ENCODE measurements at regions not wholly inside any gene's neighbourhood (a gene's known extent, or its start where the extent isn't known, plus 50 kb on each side); places are given as distances from the start of the nearest gene placed in this dataset.

- H3K4me3 ChIP-seq (ENCODE audit: insufficient read depth, low read depth, low read length) = no peak overlapping the region
- no peak for DNase-seq (ENCODE audit: low read depth)
- Mint-ChIP-seq H3K27me3 (ENCODE audit: low read depth, unreplicated experiment) (peaks cover 2% of the 10 kb centered on the region), H3K4me3 (ENCODE audit: unreplicated experiment) (no peak overlapping the region), H3K4me1 (ENCODE audit: low read depth, unreplicated experiment) (no peaks in the 10 kb centered on the region), H3K27ac (ENCODE audit: unreplicated experiment) (no peak overlapping the region), H3K36me3 (ENCODE audit: low read depth, unreplicated experiment) (no peaks in the 10 kb centered on the region), H3K9me3 (ENCODE audit: unreplicated experiment) (peaks cover 2% of the 10 kb centered on the region)
- no peak for FAIRE-seq
- H3K9ac ChIP-seq (ENCODE audit: low read length) = no peak overlapping the region
- H3K27ac ChIP-seq (ENCODE audit: low read depth, low read length) = no peak overlapping the region
- no peak overlapping the region for H3K4me2 ChIP-seq (ENCODE audit: low read length)
- no peaks in the 10 kb centered on the region for H4K20me1 ChIP-seq (ENCODE audit: insufficient read depth, low read length)
- no peak overlapping the region for H2AFZ ChIP-seq (ENCODE audit: low read depth, low read length)
- H3K4me1 ChIP-seq (ENCODE audit: insufficient read depth, low read length) = no peaks in the 10 kb centered on the region
- no peaks in the 10 kb centered on the region for H3K27me3 ChIP-seq (ENCODE audit: insufficient read depth, low read length)
- H3K79me2 ChIP-seq (ENCODE audit: insufficient read depth, low read length) = no peaks in the 10 kb centered on the region
- no peaks in the 10 kb centered on the region for H3K36me3 ChIP-seq (ENCODE audit: insufficient read depth, low read length)
- no peaks in the 10 kb centered on the region for H3K9me3 ChIP-seq (ENCODE audit: insufficient read depth, low read depth, low read length)
- TF ChIP-seq EZH2 (IDR thresholded peaks at IDR 0.05; ENCODE audit: insufficient read depth, low read length) (no peak), CTCF (IDR thresholded peaks at IDR 0.05; ENCODE audit: insufficient read depth, low read depth, low read length) (no peak)
Measured at GRCh38 chr9:7478646-7479045, 320.9 kb downstream of the DMAC1 start.

- Histone ChIP-seq H3K27me3 (ENCODE audit: insufficient read depth, low read length) (no peaks in the 10 kb centered on the region), H3K4me3 (ENCODE audit: insufficient read depth, low read depth, low read length) (no peak overlapping the region), H2AFZ (ENCODE audit: low read depth, low read length) (no peak overlapping the region), H3K4me2 (ENCODE audit: low read length) (no peak overlapping the region), H3K9ac (ENCODE audit: low read length) (no peak overlapping the region), H4K20me1 (ENCODE audit: insufficient read depth, low read length) (no peaks in the 10 kb centered on the region), H3K9me3 (ENCODE audit: insufficient read depth, low read depth, low read length) (no peaks in the 10 kb centered on the region), H3K27ac (ENCODE audit: low read depth, low read length) (no peak overlapping the region), H3K36me3 (ENCODE audit: insufficient read depth, low read length) (no peaks in the 10 kb centered on the region), H3K4me1 (ENCODE audit: insufficient read depth, low read length) (no peaks in the 10 kb centered on the region), H3K79me2 (ENCODE audit: insufficient read depth, low read length) (no peaks in the 10 kb centered on the region)
- Mint-ChIP-seq H3K36me3 (ENCODE audit: low read depth, unreplicated experiment) (no peaks in the 10 kb centered on the region), H3K9me3 (ENCODE audit: unreplicated experiment) (peaks cover 2% of the 10 kb centered on the region), H3K27ac (ENCODE audit: unreplicated experiment) (no peak overlapping the region), H3K27me3 (ENCODE audit: low read depth, unreplicated experiment) (peaks cover 7% of the 10 kb centered on the region), H3K4me1 (ENCODE audit: low read depth, unreplicated experiment) (no peaks in the 10 kb centered on the region), H3K4me3 (ENCODE audit: unreplicated experiment) (no peak overlapping the region)
- no peak for TF ChIP-seq EZH2 (IDR thresholded peaks at IDR 0.05; ENCODE audit: insufficient read depth, low read length)
- TF ChIP-seq CTCF (IDR thresholded peaks at IDR 0.05; ENCODE audit: insufficient read depth, low read depth, low read length) = no peak
- no peak for DNase-seq (ENCODE audit: low read depth)
- no peak for FAIRE-seq
Measured at GRCh38 chr9:7467186-7467585, 332.4 kb downstream of the DMAC1 start.

- TF ChIP-seq EZH2 (IDR thresholded peaks at IDR 0.05; ENCODE audit: insufficient read depth, low read length) (no peak), CTCF (IDR thresholded peaks at IDR 0.05; ENCODE audit: insufficient read depth, low read depth, low read length) (no peak)
- Histone ChIP-seq H3K4me3 (ENCODE audit: insufficient read depth, low read depth, low read length) (no peak overlapping the region), H3K9ac (ENCODE audit: low read length) (no peak overlapping the region), H3K9me3 (ENCODE audit: insufficient read depth, low read depth, low read length) (no peaks in the 10 kb centered on the region), H3K27ac (ENCODE audit: low read depth, low read length) (no peak overlapping the region), H4K20me1 (ENCODE audit: insufficient read depth, low read length) (no peaks in the 10 kb centered on the region), H3K79me2 (ENCODE audit: insufficient read depth, low read length) (no peaks in the 10 kb centered on the region), H3K27me3 (ENCODE audit: insufficient read depth, low read length) (no peaks in the 10 kb centered on the region), H3K4me1 (ENCODE audit: insufficient read depth, low read length) (no peaks in the 10 kb centered on the region), H2AFZ (ENCODE audit: low read depth, low read length) (no peak overlapping the region), H3K36me3 (ENCODE audit: insufficient read depth, low read length) (no peaks in the 10 kb centered on the region), H3K4me2 (ENCODE audit: low read length) (no peak overlapping the region)
- H3K27ac Mint-ChIP-seq (ENCODE audit: unreplicated experiment) = no peak overlapping the region
- DNase-seq (ENCODE audit: low read depth) (no peak), FAIRE-seq (no peak)
- H3K9me3 Mint-ChIP-seq (ENCODE audit: unreplicated experiment) = no peaks in the 10 kb centered on the region
- no peak overlapping the region for H3K4me3 Mint-ChIP-seq (ENCODE audit: unreplicated experiment)
- H3K4me1 Mint-ChIP-seq (ENCODE audit: low read depth, unreplicated experiment) = no peaks in the 10 kb centered on the region
- H3K27me3 Mint-ChIP-seq (ENCODE audit: low read depth, unreplicated experiment) = peaks cover 4% of the 10 kb centered on the region
- no peaks in the 10 kb centered on the region for H3K36me3 Mint-ChIP-seq (ENCODE audit: low read depth, unreplicated experiment)
Measured at GRCh38 chr9:7461791-7462190, 337.8 kb downstream of the DMAC1 start.

Data from astrocyte (in vitro differentiated cells and primary cell).